MCF 10A (cell line): ENCODE measurements at regions not wholly inside any gene's neighbourhood (a gene's known extent, or its start where the extent isn't known, plus 50 kb on each side); places are given as distances from the start of the nearest gene placed in this dataset.

Experiments used
- BruUV-seq: library from RNA; stranded (reverse); fragments of 400-500 nt; replicated peaks from 2 replicates; lab custom pipeline; 2021; lab: Mats Ljungman, UMichigan
- CTCF ChIA-PET: fragments of 300-600 bp; sonication (Branson Sonifier 250); formaldehyde crosslinking; extraction: SDS; loops from one replicate; lab custom pipeline; 2021; ENCODE audit warnings: antibody characterized with exemption, inconsistent platforms; lab: Yijun Ruan, JAX
- POLR2A ChIA-PET: fragments of 300-600, 350-650 bp; sonication (Branson Sonifier 250); formaldehyde crosslinking; extraction: SDS; loops from one replicate; lab custom pipeline; 2020; ENCODE audit warnings: antibody characterized with exemption, inconsistent platforms; lab: Yijun Ruan, JAX
- DNase-seq: peaks from one replicate; pipeline ENCODE4 v3.0.0-alpha.2; 2018; ENCODE audit not compliant: unreplicated experiment
- H3K27ac Mint-ChIP-seq: one replicate; pipeline ENCODE4 v1.8.0; 2022; ENCODE audit warnings: mild to moderate bottlenecking, low read depth, mixed read lengths; ENCODE audit not compliant: unreplicated experiment
- H3K27me3 Mint-ChIP-seq: one replicate; pipeline ENCODE4 v1.8.0; 2022; ENCODE audit warnings: mixed read lengths; ENCODE audit not compliant: insufficient read depth, unreplicated experiment
- H3K36me3 Mint-ChIP-seq: one replicate; pipeline ENCODE4 v1.8.0; 2022; ENCODE audit warnings: mild to moderate bottlenecking, moderate library complexity, mixed read lengths; ENCODE audit not compliant: insufficient read depth, unreplicated experiment
- H3K4me1 Mint-ChIP-seq: one replicate; pipeline ENCODE4 v1.8.0; 2022; ENCODE audit warnings: mixed read lengths; ENCODE audit not compliant: insufficient read depth, unreplicated experiment
- H3K4me3 Mint-ChIP-seq: one replicate; pipeline ENCODE4 v1.8.0; 2022; ENCODE audit warnings: mild to moderate bottlenecking, moderate library complexity, mixed read lengths; ENCODE audit not compliant: unreplicated experiment
- H3K9me3 Mint-ChIP-seq: one replicate; pipeline ENCODE4 v1.8.0; 2022; ENCODE audit warnings: mixed read lengths; ENCODE audit not compliant: unreplicated experiment
- intact Hi-C: fragments of 100-400 bp; cut with micrococcal nuclease; formaldehyde crosslinking; loops from 2 replicates; pipeline ENCODE4 v1.14.1; 2022
- TF ChIP-seq, protein P1 (sequence below): fragments of 200-600 bp; IDR thresholded peaks from one replicate; pipeline ENCODE4 v1.8.0; 2022; ENCODE audit warnings: antibody characterized with exemption, mild to moderate bottlenecking; ENCODE audit not compliant: unreplicated experiment

DNA sequence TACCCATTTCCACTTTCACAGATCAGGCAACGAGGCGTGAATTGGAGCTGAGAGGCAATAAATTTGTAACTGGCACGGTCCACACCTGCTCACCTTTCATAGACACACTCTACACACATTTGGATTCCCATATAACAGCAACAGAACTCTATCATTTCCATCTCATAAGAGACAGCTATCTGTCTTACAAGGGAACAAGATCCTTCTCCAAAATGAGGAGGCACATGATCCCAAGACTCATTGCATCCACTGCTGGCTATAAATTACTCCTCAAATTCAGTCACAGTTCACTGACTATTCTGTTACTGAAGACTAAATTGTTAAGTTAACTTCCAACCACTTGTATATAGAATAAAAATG is 342.8 kb downstream of the MATN1 start:
- peaks cover 12% of the 10 kb centered on the region for H3K4me1 Mint-ChIP-seq
- no peak overlapping the region for H3K27ac Mint-ChIP-seq
- ChIA-PET CTCF (interaction anchor here (0.6 to 2.5 kb wide), 55 partner anchors 8 to 1285 kb away, joined by 3 to 20 read pairs (median 3); no protein-coding TSS in a partner anchor), POLR2A (interaction anchor here (1.0 to 2.0 kb wide), 2 partner anchors 1141 to 1144 kb away, joined by 3 to 4 read pairs; partner anchors contain the start of gene PTPRU)
- intact Hi-C loops: loop anchor here (1.0 to 2.0 kb wide), 4 partner anchors 328 to 867 kb away; no protein-coding TSS in a partner anchor
- TF ChIP-seq, protein P1, sequence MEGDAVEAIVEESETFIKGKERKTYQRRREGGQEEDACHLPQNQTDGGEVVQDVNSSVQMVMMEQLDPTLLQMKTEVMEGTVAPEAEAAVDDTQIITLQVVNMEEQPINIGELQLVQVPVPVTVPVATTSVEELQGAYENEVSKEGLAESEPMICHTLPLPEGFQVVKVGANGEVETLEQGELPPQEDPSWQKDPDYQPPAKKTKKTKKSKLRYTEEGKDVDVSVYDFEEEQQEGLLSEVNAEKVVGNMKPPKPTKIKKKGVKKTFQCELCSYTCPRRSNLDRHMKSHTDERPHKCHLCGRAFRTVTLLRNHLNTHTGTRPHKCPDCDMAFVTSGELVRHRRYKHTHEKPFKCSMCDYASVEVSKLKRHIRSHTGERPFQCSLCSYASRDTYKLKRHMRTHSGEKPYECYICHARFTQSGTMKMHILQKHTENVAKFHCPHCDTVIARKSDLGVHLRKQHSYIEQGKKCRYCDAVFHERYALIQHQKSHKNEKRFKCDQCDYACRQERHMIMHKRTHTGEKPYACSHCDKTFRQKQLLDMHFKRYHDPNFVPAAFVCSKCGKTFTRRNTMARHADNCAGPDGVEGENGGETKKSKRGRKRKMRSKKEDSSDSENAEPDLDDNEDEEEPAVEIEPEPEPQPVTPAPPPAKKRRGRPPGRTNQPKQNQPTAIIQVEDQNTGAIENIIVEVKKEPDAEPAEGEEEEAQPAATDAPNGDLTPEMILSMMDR: no peak
- H3K27me3 Mint-ChIP-seq: peaks cover 50% of the 10 kb centered on the region
- no peak for DNase-seq
- H3K9me3 Mint-ChIP-seq: no peaks in the 10 kb centered on the region
- H3K4me3 Mint-ChIP-seq: no peak overlapping the region
- BruUV-seq: no TSS peak
- no peaks in the 10 kb centered on the region for H3K36me3 Mint-ChIP-seq

DNA sequence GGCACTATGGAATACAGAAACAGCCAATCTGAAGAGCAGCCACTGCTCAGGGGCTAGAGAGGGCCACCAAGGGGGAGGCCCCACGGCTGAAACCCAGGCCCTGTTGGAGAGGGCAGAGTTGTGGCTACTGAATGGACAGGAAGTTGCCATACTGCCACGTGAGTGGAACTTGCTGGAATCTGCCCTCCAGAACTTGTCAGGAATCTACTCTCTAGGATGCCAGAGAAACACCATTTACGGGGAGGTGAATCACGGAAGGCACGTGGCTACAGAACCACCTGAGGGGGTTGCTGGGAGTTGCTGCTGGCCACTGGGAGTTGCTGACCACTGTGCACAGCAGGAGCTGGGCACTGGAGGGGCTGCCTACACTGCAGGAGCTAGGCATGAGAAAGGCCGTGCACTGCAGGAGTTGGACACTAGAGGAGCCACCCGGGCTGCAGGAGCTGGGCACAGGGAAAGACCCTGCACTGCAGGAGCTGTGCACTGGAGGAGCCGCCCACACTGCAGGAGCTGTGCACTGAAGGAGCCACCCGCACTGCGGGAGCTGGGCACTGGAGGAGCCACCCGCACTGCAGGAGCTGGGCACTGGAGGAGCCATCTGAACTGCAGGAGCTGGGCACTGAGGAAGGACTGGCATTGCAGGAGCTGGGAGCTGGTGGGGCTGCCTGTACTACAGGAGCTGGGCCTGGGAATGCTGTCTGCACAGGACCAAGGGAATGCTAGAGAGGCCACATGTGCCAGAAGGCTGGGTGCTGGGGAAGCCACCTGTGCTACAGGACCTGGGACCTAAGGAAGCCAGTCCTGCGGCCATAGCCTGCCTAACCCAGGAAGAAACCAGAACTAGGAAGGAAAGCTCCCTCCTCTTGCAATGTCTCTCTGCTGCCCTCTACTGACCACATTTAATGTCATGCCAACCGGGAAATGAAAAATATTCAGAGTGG is 343.4 kb downstream of the MATN1 start:
- H3K27ac Mint-ChIP-seq: no peak overlapping the region
- TF ChIP-seq, protein P1: peak; percentile 69
- intact Hi-C loops: loop anchor here (1.0 to 2.0 kb wide), 4 partner anchors 329 to 867 kb away; no protein-coding TSS in a partner anchor
- H3K36me3 Mint-ChIP-seq: no peaks in the 10 kb centered on the region
- H3K4me1 Mint-ChIP-seq: peaks cover 12% of the 10 kb centered on the region
- CTCF ChIA-PET: interaction anchor here (0.6 to 2.5 kb wide), 55 partner anchors 9 to 1126 kb away, joined by 3 to 20 read pairs (median 3); no protein-coding TSS in a partner anchor
- DNase-seq: peak; percentile 78
- peaks cover 46% of the 10 kb centered on the region for H3K27me3 Mint-ChIP-seq
- H3K4me3 Mint-ChIP-seq: no peak overlapping the region
- no peaks in the 10 kb centered on the region for H3K9me3 Mint-ChIP-seq
- POLR2A ChIA-PET: interaction anchor here (1.0 to 2.0 kb wide), 2 partner anchors 1141 to 1143 kb away, joined by 3 to 4 read pairs; partner anchors contain the start of gene PTPRU
- BruUV-seq: no TSS peak

DNA sequence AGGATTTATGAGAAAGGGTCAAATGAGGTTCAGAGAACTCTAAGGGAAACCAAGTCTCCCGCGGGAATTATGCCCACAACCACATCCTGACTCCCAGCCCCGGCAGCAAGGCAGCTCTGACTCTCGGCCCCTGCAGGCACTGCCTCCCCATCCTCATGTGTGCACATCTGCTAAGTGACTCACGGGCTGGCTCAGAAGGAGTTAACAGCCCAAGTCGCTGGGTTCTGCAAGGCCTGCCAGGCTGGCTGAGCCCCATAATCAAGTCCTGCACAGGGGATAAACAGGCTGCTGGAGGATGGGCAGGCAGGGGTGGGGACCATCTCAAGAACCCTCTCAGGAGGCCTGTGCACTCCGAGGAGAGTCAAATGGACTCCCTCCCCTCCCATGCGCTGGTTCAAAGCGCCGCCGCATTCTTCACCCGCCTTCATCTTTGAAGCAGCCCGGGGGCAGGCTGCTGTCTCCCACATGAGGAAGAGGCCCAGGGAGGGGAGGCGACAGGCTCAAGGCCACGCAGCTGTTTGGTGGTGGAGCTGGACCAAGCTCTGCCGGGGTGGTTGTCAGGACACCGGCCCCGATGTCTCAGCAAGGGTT is 344.3 kb downstream of the MATN1 start:
- H3K27me3 Mint-ChIP-seq: peaks cover 41% of the 10 kb centered on the region
- intact Hi-C loops: no loop called here
- H3K4me3 Mint-ChIP-seq: no peak overlapping the region
- ChIA-PET POLR2A (interaction anchor here (2.0 kb wide), 1 partner anchor 1140 kb away, joined by 4 read pairs; no protein-coding TSS in a partner anchor), CTCF (interaction anchor here (0.6 to 2.5 kb wide), 7 partner anchors 24 to 1112 kb away, joined by 3 to 20 read pairs (median 3); no protein-coding TSS in a partner anchor)
- no peaks in the 10 kb centered on the region for H3K36me3 Mint-ChIP-seq
- no peak for DNase-seq
- TF ChIP-seq, protein P1: no peak
- no peaks in the 10 kb centered on the region for H3K9me3 Mint-ChIP-seq
- BruUV-seq: no TSS peak
- H3K4me1 Mint-ChIP-seq: peaks cover 12% of the 10 kb centered on the region
- no peak overlapping the region for H3K27ac Mint-ChIP-seq
